ENCODE measurements at regions not wholly inside any gene's neighbourhood (a gene's known extent, or its start where the extent isn't known, plus 50 kb on each side); places are given as distances from the start of the nearest gene placed in this dataset.

DNA sequence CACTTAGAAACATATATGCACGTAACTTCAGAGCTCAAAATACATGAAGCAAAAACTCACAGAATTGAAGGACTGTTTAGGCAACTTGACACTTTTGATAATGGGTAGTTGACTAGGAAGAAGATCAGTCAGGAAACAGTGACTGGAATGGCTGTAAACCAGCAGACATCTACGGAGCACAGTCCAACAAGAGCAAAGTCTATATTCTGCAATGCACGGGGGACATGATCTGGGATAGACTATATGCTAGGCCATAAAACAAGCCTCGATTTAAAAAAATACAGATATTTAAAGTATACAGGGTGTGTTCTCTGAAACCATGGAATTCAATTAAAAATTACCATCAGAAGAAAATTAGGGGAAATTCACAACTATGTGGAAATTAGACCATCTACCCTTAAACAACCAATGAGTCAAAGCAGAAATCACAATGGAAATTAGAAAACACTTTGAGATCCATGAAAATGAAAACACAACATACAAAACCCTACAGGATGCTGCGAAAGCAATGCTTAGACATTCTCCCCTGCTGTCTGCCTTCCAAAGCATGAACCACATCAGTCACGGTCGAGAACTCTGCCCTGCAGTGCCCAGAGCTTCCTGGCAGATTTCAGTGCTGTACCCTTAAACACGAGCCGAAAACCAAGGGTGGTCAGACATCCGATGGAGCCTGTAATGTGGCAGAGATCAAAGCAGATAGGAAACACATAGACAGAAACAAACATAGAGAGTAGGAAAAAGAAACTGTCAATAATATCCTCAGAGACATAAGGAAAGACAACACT lies 651.9 kb upstream of the HS6ST1 start:
- TF ChIP-seq CTCF (IDR thresholded peaks at IDR 0.05), result no peak
- no peak for TF ChIP-seq POLR2A (IDR thresholded peaks at IDR 0.05)

Measured in testis (tissue), 2 donors.